ENCODE measurements at regions not wholly inside any gene's neighbourhood (a gene's known extent, or its start where the extent isn't known, plus 50 kb on each side); places are given as distances from the start of the nearest gene placed in this dataset.
"Not testable (repeated sequence)": the region's sequence is repeated elsewhere in the genome, so short reads cannot be mapped to it uniquely, and the experiment has no call there.

DNA sequence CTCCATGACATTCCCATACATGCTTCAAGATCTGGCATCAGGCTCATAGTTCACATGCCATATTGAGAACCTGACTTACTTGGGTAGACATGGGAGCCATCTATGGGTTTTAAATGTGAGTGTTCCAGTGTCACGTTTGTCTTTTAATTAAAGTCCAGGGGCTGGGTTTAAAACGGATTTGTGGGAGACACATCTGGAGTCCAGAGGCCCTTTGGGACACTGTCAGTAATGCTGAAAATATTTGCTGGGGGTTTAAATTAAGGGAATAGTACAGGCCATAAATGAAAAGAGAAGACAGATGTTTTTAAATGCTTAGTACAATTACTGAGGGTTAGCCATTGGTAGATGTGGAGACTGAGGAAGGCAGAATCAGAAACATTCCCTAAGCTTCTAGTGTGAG is 478.0 kb downstream of the PID1 start:
- H3K27me3 ChIP-seq (ENCODE audit: control insufficient read depth, insufficient read depth, low read length): no peaks in the 10 kb centered on the region
- no peak overlapping the region for H3K4me3 ChIP-seq (ENCODE audit: insufficient read depth, low read depth, low read length)
- DNase-seq: no peak
- no peaks in the 10 kb centered on the region for H3K36me3 ChIP-seq (replicated peaks; ENCODE audit: control insufficient read depth, insufficient read depth, low read length)

DNA sequence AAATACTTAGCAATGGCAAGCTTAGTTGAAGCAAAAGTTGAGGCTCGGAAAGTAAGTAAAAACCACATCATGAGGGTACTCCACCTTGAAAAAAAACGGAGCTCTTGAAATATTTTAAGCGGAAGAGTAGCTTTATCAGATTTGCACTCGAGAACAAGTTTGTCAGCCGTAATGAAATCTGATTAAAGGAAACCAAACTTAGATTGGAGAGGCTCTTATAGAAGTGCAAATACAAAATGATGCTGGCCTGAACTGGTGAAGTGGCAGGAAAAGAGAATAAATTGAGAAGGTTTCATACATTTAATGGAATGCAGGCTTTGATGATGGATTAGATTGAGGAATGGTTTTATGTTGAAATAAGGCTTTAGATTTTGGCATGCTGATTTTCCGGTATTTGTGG is 484.2 kb downstream of the PID1 start:
- no peak for DNase-seq
- H3K4me3 ChIP-seq (ENCODE audit: insufficient read depth, low read depth, low read length): no peak overlapping the region
- no peaks in the 10 kb centered on the region for H3K27me3 ChIP-seq (ENCODE audit: control insufficient read depth, insufficient read depth, low read length)
- H3K36me3 ChIP-seq (replicated peaks; ENCODE audit: control insufficient read depth, insufficient read depth, low read length): no peaks in the 10 kb centered on the region

DNA sequence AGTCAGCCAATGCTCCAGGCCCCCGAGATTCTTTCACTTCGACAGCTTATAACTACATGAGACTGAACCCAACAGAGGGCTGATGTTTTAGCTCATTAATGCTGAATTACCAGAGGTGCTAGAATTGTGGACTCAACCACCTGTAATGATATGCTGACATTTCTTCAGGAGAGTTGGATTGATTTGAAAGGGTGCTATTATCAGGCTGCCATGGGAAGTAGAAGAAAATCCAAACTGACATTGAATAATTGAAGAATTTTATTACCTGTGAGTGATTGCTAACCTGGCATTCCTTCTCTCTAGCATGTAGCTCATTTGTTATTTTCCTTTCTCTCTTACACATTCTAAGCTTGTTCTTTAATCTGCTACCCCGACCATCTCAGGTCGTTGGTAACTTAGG is 488.8 kb downstream of the PID1 start:
- Histone ChIP-seq H3K27me3 (ENCODE audit: control insufficient read depth, insufficient read depth, low read length) (no peaks in the 10 kb centered on the region), H3K36me3 (replicated peaks; ENCODE audit: control insufficient read depth, insufficient read depth, low read length) (no peaks in the 10 kb centered on the region), H3K4me3 (ENCODE audit: insufficient read depth, low read depth, low read length) (no peak overlapping the region)
- DNase-seq: no peak

DNA sequence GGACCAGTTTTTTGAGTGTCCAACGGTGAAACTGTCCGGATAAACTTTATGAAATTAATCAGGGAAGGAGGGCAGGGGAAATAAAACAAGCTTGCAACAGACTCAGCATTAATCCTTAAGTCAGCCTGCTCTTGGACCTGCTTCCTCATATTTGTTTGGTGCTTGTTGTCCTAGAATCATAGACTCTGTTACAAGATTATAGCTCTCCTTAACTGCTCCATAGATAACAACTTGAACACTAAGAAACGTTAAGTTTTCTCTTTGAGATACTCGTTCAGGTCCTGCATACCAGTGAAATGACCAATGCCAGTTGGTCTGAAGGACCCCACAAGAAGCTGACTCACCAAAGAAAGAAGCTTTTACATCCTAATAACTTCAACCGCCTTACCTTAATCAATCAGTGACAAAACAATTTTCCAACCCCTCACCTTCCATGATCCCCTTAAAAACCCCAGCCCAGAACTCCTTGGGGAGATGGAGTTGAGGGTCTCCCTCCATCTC is 493.2 kb downstream of the PID1 start:
- Histone ChIP-seq H3K36me3 (replicated peaks; ENCODE audit: control insufficient read depth, insufficient read depth, low read length) (no peaks in the 10 kb centered on the region), H3K27me3 (ENCODE audit: control insufficient read depth, insufficient read depth, low read length) (no peaks in the 10 kb centered on the region), H3K4me3 (ENCODE audit: insufficient read depth, low read depth, low read length) (no peak overlapping the region)
- DNase-seq: no peak

DNA sequence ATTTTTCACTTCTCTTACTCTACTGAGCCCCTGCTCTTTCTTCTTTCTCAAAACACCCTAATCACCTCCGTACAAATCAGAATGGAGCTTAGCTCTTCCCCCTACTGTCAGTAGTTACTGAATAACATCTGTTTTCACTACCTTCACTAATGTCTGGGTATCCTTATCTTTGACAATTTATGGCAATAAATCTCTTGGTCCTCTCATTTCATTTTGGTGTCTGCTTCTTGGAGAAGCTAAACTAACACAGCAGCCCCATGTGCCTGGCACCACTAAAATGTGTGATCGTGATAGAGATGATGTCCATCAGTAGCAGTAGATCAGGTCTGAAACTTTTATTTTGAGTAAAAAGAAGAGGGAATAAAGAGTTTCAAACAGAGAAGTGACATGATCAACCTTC is 496.5 kb downstream of the PID1 start:
- Histone ChIP-seq H3K36me3 (replicated peaks; ENCODE audit: control insufficient read depth, insufficient read depth, low read length) (no peaks in the 10 kb centered on the region), H3K4me3 (ENCODE audit: insufficient read depth, low read depth, low read length) (no peak overlapping the region), H3K27me3 (ENCODE audit: control insufficient read depth, insufficient read depth, low read length) (no peaks in the 10 kb centered on the region)
- DNase-seq: no peak

- Histone ChIP-seq H3K4me3 (ENCODE audit: insufficient read depth, low read depth, low read length) (no peak overlapping the region), H3K36me3 (replicated peaks; ENCODE audit: control insufficient read depth, insufficient read depth, low read length) (no peaks in the 10 kb centered on the region), H3K27me3 (ENCODE audit: control insufficient read depth, insufficient read depth, low read length) (no peaks in the 10 kb centered on the region)
- DNase-seq: no peak
Measured at GRCh38 chr2:228771774-228772173, 499.3 kb downstream of the PID1 start.

GRCh38 chr2:228771315-228771714 is 499.8 kb downstream of the PID1 start:
- Histone ChIP-seq H3K27me3 (ENCODE audit: control insufficient read depth, insufficient read depth, low read length) (no peaks in the 10 kb centered on the region), H3K36me3 (replicated peaks; ENCODE audit: control insufficient read depth, insufficient read depth, low read length) (no peaks in the 10 kb centered on the region), H3K4me3 (ENCODE audit: insufficient read depth, low read depth, low read length) (no peak overlapping the region)
- DNase-seq: no peak

GRCh38 chr2:228768818-228769217 is 502.3 kb downstream of the PID1 start:
- H3K4me3 ChIP-seq (ENCODE audit: insufficient read depth, low read depth, low read length): no peak overlapping the region
- H3K36me3 ChIP-seq (replicated peaks; ENCODE audit: control insufficient read depth, insufficient read depth, low read length): no peaks in the 10 kb centered on the region
- DNase-seq: no peak
- no peaks in the 10 kb centered on the region for H3K27me3 ChIP-seq (ENCODE audit: control insufficient read depth, insufficient read depth, low read length)

GRCh38 chr2:228768141-228768540 is 502.9 kb downstream of the PID1 start:
- not testable (repeated sequence) for H3K36me3 ChIP-seq (replicated peaks; ENCODE audit: control insufficient read depth, insufficient read depth, low read length); DNase-seq; H3K27me3 ChIP-seq (ENCODE audit: control insufficient read depth, insufficient read depth, low read length); H3K4me3 ChIP-seq (ENCODE audit: insufficient read depth, low read depth, low read length)

DNA sequence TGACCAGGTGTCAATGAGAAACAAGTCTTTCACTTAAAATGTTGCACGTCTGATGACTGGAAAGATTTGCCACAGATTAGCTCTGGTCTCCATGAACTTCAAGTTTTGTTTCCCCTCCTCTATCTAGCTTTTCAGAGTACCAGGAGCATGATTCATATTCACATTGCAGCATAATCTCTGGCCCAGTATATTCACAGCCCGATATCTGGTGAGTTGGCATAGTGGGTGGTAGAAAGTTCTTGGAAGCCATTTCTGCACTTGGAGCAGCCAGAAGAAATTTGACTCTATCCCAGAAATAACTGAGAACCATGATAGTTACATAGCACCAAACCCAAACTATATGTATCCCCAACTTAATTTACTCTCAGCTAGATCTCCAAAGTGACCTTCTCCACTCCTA is 503.9 kb downstream of the PID1 start:
- Histone ChIP-seq H3K27me3 (ENCODE audit: control insufficient read depth, insufficient read depth, low read length) (no peaks in the 10 kb centered on the region), H3K4me3 (ENCODE audit: insufficient read depth, low read depth, low read length) (no peak overlapping the region), H3K36me3 (replicated peaks; ENCODE audit: control insufficient read depth, insufficient read depth, low read length) (no peaks in the 10 kb centered on the region)
- DNase-seq: no peak

DNA sequence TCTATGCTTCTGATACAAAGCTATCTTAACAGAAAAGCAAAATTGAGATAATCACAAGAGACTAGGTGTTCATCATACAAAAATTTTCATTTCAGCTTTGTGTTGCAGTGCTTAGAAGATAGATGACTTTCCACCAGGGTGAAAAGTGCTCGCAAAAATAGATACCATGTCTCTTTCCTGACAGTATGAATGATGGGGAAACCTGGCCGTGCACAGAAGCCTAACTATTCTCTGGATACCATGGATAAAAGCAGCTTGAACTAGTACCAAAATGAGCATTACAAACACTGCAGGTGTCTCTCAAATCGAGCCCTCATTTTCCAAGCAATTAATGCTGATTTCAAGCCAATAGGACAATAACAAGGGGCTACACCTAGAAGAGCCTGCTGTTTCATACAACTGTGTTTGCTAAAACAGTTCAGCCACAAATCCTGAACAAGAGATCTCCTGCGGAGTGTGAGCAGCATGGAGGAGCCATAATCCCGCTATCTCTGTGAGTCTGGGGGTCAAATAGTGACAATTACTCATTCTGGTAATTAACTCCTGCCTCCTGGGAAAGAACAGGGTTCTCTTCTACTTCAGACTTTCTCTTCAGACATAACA is 507.6 kb downstream of the PID1 start:
- DNase-seq: no peak
- H3K27me3 ChIP-seq (ENCODE audit: control insufficient read depth, insufficient read depth, low read length): no peaks in the 10 kb centered on the region
- H3K4me3 ChIP-seq (ENCODE audit: insufficient read depth, low read depth, low read length): no peak overlapping the region
- H3K36me3 ChIP-seq (replicated peaks; ENCODE audit: control insufficient read depth, insufficient read depth, low read length): no peaks in the 10 kb centered on the region

- Histone ChIP-seq H3K4me3 (ENCODE audit: insufficient read depth, low read depth, low read length) (no peak overlapping the region), H3K27me3 (ENCODE audit: control insufficient read depth, insufficient read depth, low read length) (no peaks in the 10 kb centered on the region), H3K36me3 (replicated peaks; ENCODE audit: control insufficient read depth, insufficient read depth, low read length) (no peaks in the 10 kb centered on the region)
- DNase-seq: no peak
Measured at GRCh38 chr2:228762565-228762964, 508.5 kb downstream of the PID1 start.

GRCh38 chr2:228755661-228756060 is 515.4 kb downstream of the PID1 start:
- not testable (repeated sequence) for H3K36me3 ChIP-seq (replicated peaks; ENCODE audit: control insufficient read depth, insufficient read depth, low read length); DNase-seq; H3K4me3 ChIP-seq (ENCODE audit: insufficient read depth, low read depth, low read length); H3K27me3 ChIP-seq (ENCODE audit: control insufficient read depth, insufficient read depth, low read length)

- Histone ChIP-seq H3K27me3 (ENCODE audit: control insufficient read depth, insufficient read depth, low read length) (no peaks in the 10 kb centered on the region), H3K4me3 (ENCODE audit: insufficient read depth, low read depth, low read length) (no peak overlapping the region), H3K36me3 (replicated peaks; ENCODE audit: control insufficient read depth, insufficient read depth, low read length) (no peaks in the 10 kb centered on the region)
- no peak for DNase-seq
Measured at GRCh38 chr2:228747483-228747882, 523.6 kb downstream of the PID1 start.

- Histone ChIP-seq H3K27me3 (ENCODE audit: control insufficient read depth, insufficient read depth, low read length) (no peaks in the 10 kb centered on the region), H3K4me3 (ENCODE audit: insufficient read depth, low read depth, low read length) (no peak overlapping the region)
- no peak for DNase-seq
Measured at GRCh38 chr2:228738671-228739380, 532.3 kb downstream of the PID1 start.

More at GRCh38 chr2:228738671-228739380, 532.3 kb downstream of the PID1 start:
- no peaks in the 10 kb centered on the region for H3K36me3 ChIP-seq (replicated peaks; ENCODE audit: control insufficient read depth, insufficient read depth, low read length)

Data from H7 (cell line).